NCI-H226 (cell line): ENCODE measurements at regions not wholly inside any gene's neighbourhood (a gene's known extent, or its start where the extent isn't known, plus 50 kb on each side); places are given as distances from the start of the nearest gene placed in this dataset.

Source experiments
- DNase-seq: peaks from one replicate; pipeline ENCODE4 v3.0.0-alpha.2; 2015

- no peak for DNase-seq
Measured at GRCh38 chr1:99577313-99577712, 68.6 kb upstream of the PALMD start.

- DNase-seq: no peak
Measured at GRCh38 chr1:99579691-99580172, 66.2 kb upstream of the PALMD start.

- DNase-seq: peak; percentile 91
Measured at GRCh38 chr1:99580451-99580850, 65.5 kb upstream of the PALMD start.

GRCh38 chr1:99587008-99587407 lies 58.9 kb upstream of the PALMD start:
- no peak for DNase-seq

GRCh38 chr1:99589186-99589636 lies 56.7 kb upstream of the PALMD start:
- no peak for DNase-seq

- DNase-seq: peak; percentile 53
Measured at GRCh38 chr1:99590578-99591209, 55.2 kb upstream of the PALMD start.

- DNase-seq: no peak
Measured at GRCh38 chr1:99591886-99592285, 54.0 kb upstream of the PALMD start.

GRCh38 chr1:99594205-99594604 lies 51.7 kb upstream of the PALMD start:
- DNase-seq: no peak

- no peak for DNase-seq
Measured at GRCh38 chr1:99595041-99595440, 50.9 kb upstream of the PALMD start.

- DNase-seq: no peak
Measured at GRCh38 chr1:99595441-99595840, 50.5 kb upstream of the PALMD start.
